Hematopoietic multipotent progenitor cell treated with erythropoietin and hydrocortisone succinate and interleukin-3 and kit ligand, for 15 days (in vitro differentiated cells): ENCODE measurements at regions not wholly inside any gene's neighbourhood (a gene's known extent, or its start where the extent isn't known, plus 50 kb on each side); places are given as distances from the start of the nearest gene placed in this dataset.
A peak's percentile ranks its signal among the peaks of the same experiment; 100 is the strongest.
"Not testable (repeated sequence)": the region's sequence is repeated elsewhere in the genome, so short reads cannot be mapped to it uniquely, and the experiment has no call there.

Source experiments
- DNase-seq: peaks from one replicate; pipeline ENCODE4 v3.0.0-alpha.2; 2015; ENCODE audit warnings: low spot score

GRCh38 chr22:22346401-22347107 lies 102.0 kb downstream of the VPREB1 start:
- no peak for DNase-seq

- no peak for DNase-seq
Observed at GRCh38 chr22:22348127-22348814, 103.7 kb downstream of the VPREB1 start.

GRCh38 chr22:22348815-22349454 lies 104.3 kb downstream of the VPREB1 start:
- no peak for DNase-seq

GRCh38 chr22:22349455-22349836 lies 104.9 kb downstream of the VPREB1 start:
- no peak for DNase-seq

- DNase-seq: no peak
Observed at GRCh38 chr22:22351366-22351765, 106.8 kb downstream of the VPREB1 start.

GRCh38 chr22:22352371-22352999 lies 107.9 kb downstream of the VPREB1 start:
- DNase-seq: no peak

GRCh38 chr22:22355096-22355834 lies 110.7 kb downstream of the VPREB1 start:
- no peak for DNase-seq

GRCh38 chr22:22357024-22357883 lies 112.7 kb downstream of the VPREB1 start:
- peak; percentile 60 for DNase-seq

GRCh38 chr22:22358152-22358551 lies 113.6 kb downstream of the VPREB1 start:
- DNase-seq: no peak

- DNase-seq: no peak
Observed at GRCh38 chr22:22358686-22359085, 114.1 kb downstream of the VPREB1 start.

- DNase-seq: no peak
Observed at GRCh38 chr22:22359465-22359864, 114.9 kb downstream of the VPREB1 start.

GRCh38 chr22:22360014-22360413 lies 115.4 kb downstream of the VPREB1 start:
- no peak for DNase-seq

GRCh38 chr22:22362311-22362710 lies 117.7 kb downstream of the VPREB1 start:
- DNase-seq: no peak

GRCh38 chr22:22362936-22363335 lies 118.3 kb downstream of the VPREB1 start:
- DNase-seq: no peak

- DNase-seq: no peak
Observed at GRCh38 chr22:22364207-22364606, 119.6 kb downstream of the VPREB1 start.

- DNase-seq: no peak
Observed at GRCh38 chr22:22366537-22366936, 122.0 kb downstream of the VPREB1 start.

- no peak for DNase-seq
Observed at GRCh38 chr22:22368516-22368915, 123.9 kb downstream of the VPREB1 start.

GRCh38 chr22:22369219-22369963 lies 124.8 kb downstream of the VPREB1 start:
- not testable (repeated sequence) for DNase-seq

- no peak for DNase-seq
Observed at GRCh38 chr22:22369964-22370270, 125.3 kb downstream of the VPREB1 start.

- DNase-seq: no peak
Observed at GRCh38 chr22:22371031-22371541, 126.5 kb downstream of the VPREB1 start.
